ENCODE measurements at regions not wholly inside any gene's neighbourhood (a gene's known extent, or its start where the extent isn't known, plus 50 kb on each side); places are given as distances from the start of the nearest gene placed in this dataset.

- no peak for DNase-seq (ENCODE audit: low spot score)
- no peak overlapping the region for H3K27ac ChIP-seq (ENCODE audit: poor library complexity, severe bottlenecking)
- no peaks in the 10 kb centered on the region for H3K27me3 ChIP-seq (ENCODE audit: insufficient read depth, poor library complexity, severe bottlenecking)
- TF ChIP-seq, protein P1, sequence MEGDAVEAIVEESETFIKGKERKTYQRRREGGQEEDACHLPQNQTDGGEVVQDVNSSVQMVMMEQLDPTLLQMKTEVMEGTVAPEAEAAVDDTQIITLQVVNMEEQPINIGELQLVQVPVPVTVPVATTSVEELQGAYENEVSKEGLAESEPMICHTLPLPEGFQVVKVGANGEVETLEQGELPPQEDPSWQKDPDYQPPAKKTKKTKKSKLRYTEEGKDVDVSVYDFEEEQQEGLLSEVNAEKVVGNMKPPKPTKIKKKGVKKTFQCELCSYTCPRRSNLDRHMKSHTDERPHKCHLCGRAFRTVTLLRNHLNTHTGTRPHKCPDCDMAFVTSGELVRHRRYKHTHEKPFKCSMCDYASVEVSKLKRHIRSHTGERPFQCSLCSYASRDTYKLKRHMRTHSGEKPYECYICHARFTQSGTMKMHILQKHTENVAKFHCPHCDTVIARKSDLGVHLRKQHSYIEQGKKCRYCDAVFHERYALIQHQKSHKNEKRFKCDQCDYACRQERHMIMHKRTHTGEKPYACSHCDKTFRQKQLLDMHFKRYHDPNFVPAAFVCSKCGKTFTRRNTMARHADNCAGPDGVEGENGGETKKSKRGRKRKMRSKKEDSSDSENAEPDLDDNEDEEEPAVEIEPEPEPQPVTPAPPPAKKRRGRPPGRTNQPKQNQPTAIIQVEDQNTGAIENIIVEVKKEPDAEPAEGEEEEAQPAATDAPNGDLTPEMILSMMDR (IDR thresholded peaks at IDR 0.05; ENCODE audit: poor library complexity, severe bottlenecking): no peak
- no peak for ATAC-seq (ENCODE audit: low read depth)
- H3K4me3 ChIP-seq (ENCODE audit: severe bottlenecking): no peak overlapping the region
- no peaks in the 10 kb centered on the region for H3K4me1 ChIP-seq (ENCODE audit: insufficient read depth, poor library complexity, severe bottlenecking)
- no peaks in the 10 kb centered on the region for H3K36me3 ChIP-seq (ENCODE audit: low read depth)
- H3K9me3 ChIP-seq (ENCODE audit: severe bottlenecking): no peaks in the 10 kb centered on the region
Measured at GRCh38 chr1:57748719-57749118, 324.9 kb upstream of the DAB1 start.

DNA sequence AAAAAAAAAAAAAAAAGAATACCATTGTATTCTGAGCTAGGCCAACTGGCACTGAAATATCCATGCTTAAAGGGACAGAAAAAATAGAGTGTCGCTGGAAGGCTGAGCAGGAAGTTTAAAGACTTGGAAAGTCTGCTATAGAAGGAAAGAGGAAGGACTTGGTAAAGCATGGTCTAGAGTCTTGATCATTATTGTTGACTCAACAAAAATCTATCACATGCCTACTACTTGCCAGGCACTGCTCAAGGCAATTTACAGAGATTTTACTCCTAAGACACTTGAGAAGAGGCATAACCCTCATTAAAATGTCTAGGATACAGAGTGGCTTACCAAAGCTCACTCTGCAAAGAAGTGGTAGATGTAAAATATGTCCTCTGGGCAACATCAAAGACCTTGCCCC, 324.0 kb upstream of the DAB1 start:
- TF ChIP-seq, protein P1 (IDR thresholded peaks at IDR 0.05; ENCODE audit: poor library complexity, severe bottlenecking): no peak
- DNase-seq (ENCODE audit: low spot score) (no peak), ATAC-seq (ENCODE audit: low read depth) (no peak)
- H3K36me3 ChIP-seq (ENCODE audit: low read depth): no peaks in the 10 kb centered on the region
- H3K4me3 ChIP-seq (ENCODE audit: severe bottlenecking): no peak overlapping the region
- H3K4me1 ChIP-seq (ENCODE audit: insufficient read depth, poor library complexity, severe bottlenecking): no peaks in the 10 kb centered on the region
- H3K27ac ChIP-seq (ENCODE audit: poor library complexity, severe bottlenecking): no peak overlapping the region
- no peaks in the 10 kb centered on the region for H3K27me3 ChIP-seq (ENCODE audit: insufficient read depth, poor library complexity, severe bottlenecking)
- H3K9me3 ChIP-seq (ENCODE audit: severe bottlenecking): no peaks in the 10 kb centered on the region

GRCh38 chr1:57741521-57741920, 317.7 kb upstream of the DAB1 start:
- ATAC-seq (ENCODE audit: low read depth): no peak
- no peaks in the 10 kb centered on the region for H3K4me1 ChIP-seq (ENCODE audit: insufficient read depth, poor library complexity, severe bottlenecking)
- DNase-seq (ENCODE audit: low spot score): no peak

DNA sequence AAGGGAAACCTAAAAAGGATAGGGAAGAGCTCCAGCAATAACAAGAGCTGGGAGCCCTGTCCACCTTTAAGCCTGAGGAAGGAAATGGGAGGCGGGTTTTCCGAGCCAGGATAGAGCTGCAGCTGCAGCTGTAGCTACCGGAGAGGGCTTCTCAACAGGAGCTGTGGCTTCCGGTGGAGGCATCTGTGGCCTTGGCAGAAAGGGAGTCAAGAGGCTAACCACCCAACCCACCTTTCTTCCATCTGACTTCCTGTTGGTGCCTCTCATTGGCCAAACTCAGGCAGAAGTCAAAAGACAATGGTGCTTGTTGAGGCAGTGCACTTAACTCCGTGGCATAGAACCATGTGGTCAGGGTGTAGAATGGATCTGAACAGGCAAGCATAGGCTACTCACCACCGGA, 313.1 kb upstream of the DAB1 start:
- TF ChIP-seq, protein P1 (IDR thresholded peaks at IDR 0.05; ENCODE audit: poor library complexity, severe bottlenecking): no peak
- Histone ChIP-seq H3K4me1 (ENCODE audit: insufficient read depth, poor library complexity, severe bottlenecking) (no peaks in the 10 kb centered on the region), H3K27ac (ENCODE audit: poor library complexity, severe bottlenecking) (no peak overlapping the region), H3K4me3 (ENCODE audit: severe bottlenecking) (no peak overlapping the region), H3K9me3 (ENCODE audit: severe bottlenecking) (no peaks in the 10 kb centered on the region), H3K27me3 (ENCODE audit: insufficient read depth, poor library complexity, severe bottlenecking) (no peaks in the 10 kb centered on the region), H3K36me3 (ENCODE audit: low read depth) (no peaks in the 10 kb centered on the region)
- DNase-seq (ENCODE audit: low spot score) (no peak), ATAC-seq (ENCODE audit: low read depth) (no peak)

More at GRCh38 chr1:57741521-57741920, 317.7 kb upstream of the DAB1 start:
- TF ChIP-seq, protein P1 (IDR thresholded peaks at IDR 0.05; ENCODE audit: poor library complexity, severe bottlenecking): no peak
- Histone ChIP-seq H3K36me3 (ENCODE audit: low read depth) (no peaks in the 10 kb centered on the region), H3K9me3 (ENCODE audit: severe bottlenecking) (no peaks in the 10 kb centered on the region), H3K27me3 (ENCODE audit: insufficient read depth, poor library complexity, severe bottlenecking) (no peaks in the 10 kb centered on the region), H3K4me3 (ENCODE audit: severe bottlenecking) (no peak overlapping the region), H3K27ac (ENCODE audit: poor library complexity, severe bottlenecking) (no peak overlapping the region)

- Histone ChIP-seq H3K27ac (ENCODE audit: poor library complexity, severe bottlenecking) (no peak overlapping the region), H3K27me3 (ENCODE audit: insufficient read depth, poor library complexity, severe bottlenecking) (no peaks in the 10 kb centered on the region)
- DNase-seq (ENCODE audit: low spot score): no peak
Measured at GRCh38 chr1:57729181-57729580, 305.3 kb upstream of the DAB1 start.

More at GRCh38 chr1:57729181-57729580, 305.3 kb upstream of the DAB1 start:
- no peak for ATAC-seq (ENCODE audit: low read depth)
- TF ChIP-seq, protein P1 (IDR thresholded peaks at IDR 0.05; ENCODE audit: poor library complexity, severe bottlenecking): no peak
- Histone ChIP-seq H3K4me3 (ENCODE audit: severe bottlenecking) (no peak overlapping the region), H3K36me3 (ENCODE audit: low read depth) (no peaks in the 10 kb centered on the region), H3K4me1 (ENCODE audit: insufficient read depth, poor library complexity, severe bottlenecking) (no peaks in the 10 kb centered on the region), H3K9me3 (ENCODE audit: severe bottlenecking) (no peaks in the 10 kb centered on the region)
